ENCODE measurements at regions not wholly inside any gene's neighbourhood (a gene's known extent, or its start where the extent isn't known, plus 50 kb on each side); places are given as distances from the start of the nearest gene placed in this dataset.

DNA sequence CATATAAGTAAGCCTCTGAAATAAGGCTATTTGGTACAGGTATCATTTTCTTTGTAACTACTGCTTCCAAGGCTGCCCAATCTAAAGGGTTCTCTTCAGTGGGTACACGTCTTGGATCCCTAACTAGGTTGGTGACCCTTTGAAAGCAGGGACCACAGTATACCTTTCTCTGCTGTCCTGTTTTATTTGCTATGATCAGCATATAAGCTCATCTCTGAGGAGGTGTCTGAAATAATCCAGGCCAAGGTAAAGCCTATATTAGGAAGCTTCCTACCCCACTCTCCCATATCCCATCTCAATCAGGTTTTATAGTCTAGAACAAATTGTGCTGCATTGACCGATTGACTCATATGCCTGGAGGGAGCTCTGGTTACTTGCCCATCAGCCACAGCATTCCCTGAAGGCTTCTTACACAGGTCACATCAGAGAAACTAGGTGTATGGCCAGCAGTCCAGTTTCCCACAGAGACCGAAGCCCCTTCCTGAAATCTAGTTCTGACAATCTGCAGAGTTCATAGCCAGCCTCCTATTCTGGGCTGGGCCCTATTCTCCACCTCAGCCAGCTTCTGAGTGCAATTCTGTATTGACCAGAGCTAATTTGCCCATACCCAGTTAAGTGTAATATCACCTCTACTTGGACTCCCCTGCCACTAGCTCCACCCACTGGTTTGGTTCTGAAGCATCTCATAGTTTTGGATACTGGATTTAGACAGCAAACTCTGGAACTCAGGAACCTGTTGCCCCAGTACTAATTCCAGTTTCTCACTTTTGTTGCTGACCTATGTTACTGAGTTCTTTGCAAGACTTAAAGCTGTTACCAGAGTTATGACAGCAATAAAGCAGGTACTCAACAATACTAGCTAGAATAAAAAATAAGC, 62.1 kb upstream of the ARHGAP20 start:
- TF ChIP-seq, protein P1, sequence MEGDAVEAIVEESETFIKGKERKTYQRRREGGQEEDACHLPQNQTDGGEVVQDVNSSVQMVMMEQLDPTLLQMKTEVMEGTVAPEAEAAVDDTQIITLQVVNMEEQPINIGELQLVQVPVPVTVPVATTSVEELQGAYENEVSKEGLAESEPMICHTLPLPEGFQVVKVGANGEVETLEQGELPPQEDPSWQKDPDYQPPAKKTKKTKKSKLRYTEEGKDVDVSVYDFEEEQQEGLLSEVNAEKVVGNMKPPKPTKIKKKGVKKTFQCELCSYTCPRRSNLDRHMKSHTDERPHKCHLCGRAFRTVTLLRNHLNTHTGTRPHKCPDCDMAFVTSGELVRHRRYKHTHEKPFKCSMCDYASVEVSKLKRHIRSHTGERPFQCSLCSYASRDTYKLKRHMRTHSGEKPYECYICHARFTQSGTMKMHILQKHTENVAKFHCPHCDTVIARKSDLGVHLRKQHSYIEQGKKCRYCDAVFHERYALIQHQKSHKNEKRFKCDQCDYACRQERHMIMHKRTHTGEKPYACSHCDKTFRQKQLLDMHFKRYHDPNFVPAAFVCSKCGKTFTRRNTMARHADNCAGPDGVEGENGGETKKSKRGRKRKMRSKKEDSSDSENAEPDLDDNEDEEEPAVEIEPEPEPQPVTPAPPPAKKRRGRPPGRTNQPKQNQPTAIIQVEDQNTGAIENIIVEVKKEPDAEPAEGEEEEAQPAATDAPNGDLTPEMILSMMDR (IDR thresholded peaks at IDR 0.05; ENCODE audit: low read length) = no peak
- TF ChIP-seq EZH2 (optimal IDR thresholded peaks at IDR 0.05; ENCODE audit: low read depth, low read length) = no peak
- no peak for TF ChIP-seq EZH2phosphoT487 (IDR thresholded peaks at IDR 0.05; ENCODE audit: low read length)

All from MM.1S (cell line).